Caco-2 (cell line): ENCODE measurements at regions not wholly inside any gene's neighbourhood (a gene's known extent, or its start where the extent isn't known, plus 50 kb on each side); places are given as distances from the start of the nearest gene placed in this dataset.

Experiments used
- BruUV-seq: library from RNA; stranded (reverse); fragments of 400-500 nt; replicated peaks from 2 replicates; lab custom pipeline; 2021; lab: Mats Ljungman, UMichigan
- CTCF ChIA-PET: fragments of 300-600 bp; sonication (Branson Sonifier 250); formaldehyde crosslinking; loops from one replicate; lab custom pipeline; 2022; ENCODE audit warnings: antibody characterized with exemption; lab: Charles Lee
- POLR2A ChIA-PET: fragments of 300-600 bp; sonication (Branson Sonifier 250); formaldehyde crosslinking; loops from one replicate; lab custom pipeline; 2022; ENCODE audit warnings: antibody characterized with exemption; lab: Charles Lee
- DNase-seq, 2 experiments: peaks; one replicate each; pipeline versions ENCODE4 v3.0.0 to v3.0.0-alpha.2; 2020 to 2022
- H3K27me3 ChIP-seq: replicated peaks from 2 replicates; pipeline ENCODE4 v1.6.0; 2011; ENCODE audit warnings: low read length; ENCODE audit not compliant: control insufficient read depth, insufficient read depth
- H3K36me3 ChIP-seq: 2 replicates; pipeline ENCODE4 v1.5.1; 2011; ENCODE audit warnings: low read length; ENCODE audit not compliant: control insufficient read depth, insufficient read depth
- H3K4me1 ChIP-seq: fragments of 250-450 bp; sonication (Bioruptor Pico); 2 replicates; pipeline ENCODE4 v1.5.1; 2020; ENCODE audit warnings: mild to moderate bottlenecking
- H3K4me3 ChIP-seq: 2 replicates; pipeline ENCODE4 v1.5.1; 2011; ENCODE audit warnings: low read depth, mild to moderate bottlenecking, control low read depth, low read length
- H3K9me3 ChIP-seq: fragments of 250-450 bp; sonication (Bioruptor Pico); 2 replicates; pipeline ENCODE4 v1.5.1; 2020; ENCODE audit warnings: mild to moderate bottlenecking, moderate library complexity
- H3K27ac Mint-ChIP-seq: one replicate; pipeline ENCODE4 v1.8.0; 2022; ENCODE audit warnings: mixed read lengths; ENCODE audit not compliant: unreplicated experiment
- H3K27me3 Mint-ChIP-seq: one replicate; pipeline ENCODE4 v1.8.0; 2022; ENCODE audit warnings: mixed read lengths; ENCODE audit not compliant: insufficient read depth, unreplicated experiment
- H3K36me3 Mint-ChIP-seq: one replicate; pipeline ENCODE4 v1.8.0; 2022; ENCODE audit warnings: mild to moderate bottlenecking, mixed read lengths; ENCODE audit not compliant: insufficient read depth, unreplicated experiment
- H3K4me1 Mint-ChIP-seq: one replicate; pipeline ENCODE4 v1.8.0; 2022; ENCODE audit warnings: low read depth, mixed read lengths; ENCODE audit not compliant: unreplicated experiment
- H3K4me3 Mint-ChIP-seq: one replicate; pipeline ENCODE4 v1.8.0; 2022; ENCODE audit warnings: mild to moderate bottlenecking, moderate library complexity, mixed read lengths; ENCODE audit not compliant: unreplicated experiment
- H3K9me3 Mint-ChIP-seq: one replicate; pipeline ENCODE4 v1.8.0; 2022; ENCODE audit warnings: mixed read lengths; ENCODE audit not compliant: unreplicated experiment
- CTCF ChIP-seq, 2 experiments: fragments of 200-600 bp in 1 of 2; IDR thresholded peaks; 1 replicate in 1 of 2; 2 replicates in 1 of 2; pipeline versions ENCODE4 v1.5.1 to v1.8.0; 2011 to 2022; ENCODE audit warnings: antibody characterized with exemption in 1 of 2, control low read depth in 1 of 2, inconsistent platforms in 1 of 2, low read depth in 1 of 2, low read length in 1 of 2, mild to moderate bottlenecking in 1 of 2, moderate library complexity in 1 of 2; ENCODE audit not compliant: insufficient read depth in 1 of 2, severe bottlenecking in 1 of 2, unreplicated experiment in 1 of 2
- intact Hi-C: fragments of 100-400 bp; cut with micrococcal nuclease; formaldehyde crosslinking; loops from one replicate; pipeline ENCODE4 v1.10.0; 2022; ENCODE audit not compliant: unreplicated experiment

GRCh38 chrX:10356979-10357378 is 200.2 kb downstream of the CLCN4 start:
- no peak overlapping the region for H3K27ac Mint-ChIP-seq
- POLR2A ChIA-PET: no interaction called here
- H3K4me1 ChIP-seq: no peaks in the 10 kb centered on the region

GRCh38 chrX:10358958-10359357 is 202.2 kb downstream of the CLCN4 start:
- no TSS peak for BruUV-seq
- POLR2A ChIA-PET: no interaction called here
- Mint-ChIP-seq H3K4me3 (no peak overlapping the region), H3K4me1 (no peaks in the 10 kb centered on the region), H3K27ac (no peak overlapping the region), H3K9me3 (no peaks in the 10 kb centered on the region), H3K27me3 (peaks cover 2% of the 10 kb centered on the region), H3K36me3 (no peaks in the 10 kb centered on the region)
- TF ChIP-seq CTCF (IDR thresholded peaks at IDR 0.05; ENCODE audit: insufficient read depth in 1 of 2, low read depth in 1 of 2, low read length in 1 of 2, severe bottlenecking in 1 of 2, unreplicated experiment in 1 of 2): no peak
- intact Hi-C loops: no loop called here
- no peak overlapping the region for H3K4me3 ChIP-seq
- no peaks in the 10 kb centered on the region for H3K27me3 ChIP-seq
- DNase-seq: no peak
- CTCF ChIA-PET: no interaction called here
- H3K9me3 ChIP-seq: no peaks in the 10 kb centered on the region
- H3K4me1 ChIP-seq: no peaks in the 10 kb centered on the region
- no peaks in the 10 kb centered on the region for H3K36me3 ChIP-seq

More at GRCh38 chrX:10356979-10357378, 200.2 kb downstream of the CLCN4 start:
- no peak overlapping the region for H3K4me3 Mint-ChIP-seq
- CTCF ChIA-PET: no interaction called here
- TF ChIP-seq CTCF (IDR thresholded peaks at IDR 0.05; ENCODE audit: insufficient read depth in 1 of 2, low read depth in 1 of 2, low read length in 1 of 2, severe bottlenecking in 1 of 2, unreplicated experiment in 1 of 2): no peak
- H3K4me1 Mint-ChIP-seq: no peaks in the 10 kb centered on the region
- Histone ChIP-seq H3K36me3 (no peaks in the 10 kb centered on the region), H3K4me3 (no peak overlapping the region), H3K9me3 (no peaks in the 10 kb centered on the region), H3K27me3 (no peaks in the 10 kb centered on the region)
- no peaks in the 10 kb centered on the region for H3K9me3 Mint-ChIP-seq
- no TSS peak for BruUV-seq
- no peak for DNase-seq
- intact Hi-C loops: no loop called here
- H3K27me3 Mint-ChIP-seq: peaks cover 4% of the 10 kb centered on the region
- no peaks in the 10 kb centered on the region for H3K36me3 Mint-ChIP-seq

- intact Hi-C loops: no loop called here
- ChIA-PET CTCF (no interaction called here), POLR2A (no interaction called here)
- H3K27me3 Mint-ChIP-seq: peaks cover 2% of the 10 kb centered on the region
- no peak overlapping the region for H3K27ac Mint-ChIP-seq
- no peak for TF ChIP-seq CTCF (IDR thresholded peaks at IDR 0.05; ENCODE audit: insufficient read depth in 1 of 2, low read depth in 1 of 2, low read length in 1 of 2, severe bottlenecking in 1 of 2, unreplicated experiment in 1 of 2)
- no peak overlapping the region for H3K4me3 ChIP-seq
- H3K4me1 ChIP-seq: no peaks in the 10 kb centered on the region
- no peaks in the 10 kb centered on the region for H3K36me3 ChIP-seq
- no peaks in the 10 kb centered on the region for H3K36me3 Mint-ChIP-seq
- H3K4me3 Mint-ChIP-seq: no peak overlapping the region
- H3K4me1 Mint-ChIP-seq: no peaks in the 10 kb centered on the region
- H3K9me3 Mint-ChIP-seq: no peaks in the 10 kb centered on the region
- H3K27me3 ChIP-seq: no peaks in the 10 kb centered on the region
- DNase-seq: no peak
- H3K9me3 ChIP-seq: no peaks in the 10 kb centered on the region
- no TSS peak for BruUV-seq
Measured at GRCh38 chrX:10360116-10360515, 203.3 kb downstream of the CLCN4 start.
